DMS153 treated with DMSO at 0.1 percent for 48 hours (cell line): ENCODE measurements at regions not wholly inside any gene's neighbourhood (a gene's known extent, or its start where the extent isn't known, plus 50 kb on each side); places are given as distances from the start of the nearest gene placed in this dataset.
"Not testable (repeated sequence)": the region's sequence is repeated elsewhere in the genome, so short reads cannot be mapped to it uniquely, and the experiment has no call there.

Experiments
- DNase-seq: peaks from one replicate; lab custom pipeline; 2025; ENCODE audit not compliant: unreplicated experiment; lab: John Stamatoyannopoulos, UW

GRCh38 chr3:86887876-86888275, 103.1 kb downstream of the VGLL3 start:
- no peak for DNase-seq

DNA sequence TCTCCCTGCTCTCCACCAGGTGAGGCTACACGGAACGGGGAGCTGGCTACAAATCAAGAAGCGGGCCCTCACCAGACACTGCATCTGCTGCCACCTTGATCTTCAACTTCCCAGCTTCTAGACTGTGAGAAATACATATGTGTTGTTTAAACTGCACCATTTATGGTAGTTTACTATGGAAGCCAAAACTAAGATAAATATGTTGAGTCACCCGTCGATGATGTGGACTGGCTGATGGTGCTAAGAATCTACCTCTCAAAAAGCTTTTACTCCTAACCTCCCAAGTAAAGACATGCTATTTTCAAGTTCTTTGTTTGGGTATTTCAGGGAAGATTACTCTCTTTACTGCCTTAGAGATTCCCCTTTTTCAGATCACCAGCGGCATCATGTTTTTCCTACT, 110.9 kb downstream of the VGLL3 start:
- no peak for DNase-seq

- DNase-seq, result peak; percentile 79
Observed at GRCh38 chr3:86876504-86877181, 114.3 kb downstream of the VGLL3 start.

DNA sequence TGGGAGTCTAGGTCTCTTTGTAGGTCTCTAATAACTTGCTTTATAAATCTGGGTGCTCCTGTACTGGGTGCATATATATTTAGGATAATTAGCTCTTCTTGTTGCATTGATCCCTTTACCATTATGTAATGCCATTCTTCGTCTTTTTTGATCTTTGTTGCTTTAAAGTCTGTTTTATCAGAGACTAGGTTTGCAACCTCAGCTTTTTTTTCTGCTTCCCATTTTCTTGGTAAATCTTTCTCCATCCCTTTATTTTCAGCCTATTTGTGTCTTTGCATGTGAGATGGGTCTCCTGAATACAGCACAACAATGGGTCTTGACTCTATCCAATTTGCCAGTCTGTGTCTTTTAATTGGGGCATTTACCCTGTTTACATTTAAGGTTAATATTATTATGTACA, 116.2 kb downstream of the VGLL3 start:
- not testable (repeated sequence) for DNase-seq

DNA sequence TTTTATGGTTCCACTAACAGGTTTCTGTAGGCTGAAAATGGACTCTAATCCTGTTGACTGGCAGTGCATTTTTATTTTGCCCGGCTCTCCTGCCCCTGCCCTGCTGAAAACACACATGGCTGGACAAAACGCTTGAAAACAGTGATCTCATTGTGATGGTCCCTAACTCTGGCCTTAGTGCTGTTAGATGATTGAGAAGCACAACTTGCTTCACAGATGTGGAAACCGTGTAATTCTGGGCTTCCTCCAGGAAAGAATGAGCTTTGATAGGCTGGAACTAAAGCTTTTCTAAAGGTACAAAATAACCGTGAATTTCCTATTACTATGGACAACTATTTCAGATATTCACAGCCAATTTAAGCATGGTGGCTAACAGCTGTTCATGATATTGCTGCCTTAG, 121.4 kb downstream of the VGLL3 start:
- no peak for DNase-seq

GRCh38 chr3:86867982-86868381, 123.0 kb downstream of the VGLL3 start:
- no peak for DNase-seq

GRCh38 chr3:86865506-86865905, 125.4 kb downstream of the VGLL3 start:
- no peak for DNase-seq

DNA sequence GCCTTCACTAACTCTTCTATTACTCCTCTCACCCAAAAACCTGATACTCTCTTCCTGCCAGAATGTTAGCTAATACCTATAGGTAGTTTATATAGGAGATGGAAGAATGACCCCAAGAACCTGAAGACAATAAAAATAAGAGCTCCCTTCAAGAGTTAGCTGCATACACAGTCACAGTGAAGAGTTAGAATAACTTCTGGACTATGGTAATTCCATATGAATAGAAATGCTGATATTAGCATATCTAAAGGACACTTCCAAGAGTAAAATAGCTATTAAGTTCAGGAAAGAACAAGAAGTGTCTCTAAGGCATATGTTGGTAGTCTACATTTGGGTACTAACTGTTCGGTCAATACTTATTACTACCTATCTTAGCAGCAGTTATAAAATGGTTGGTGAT, 134.2 kb downstream of the VGLL3 start:
- no peak for DNase-seq

GRCh38 chr3:86849991-86850390, 141.0 kb downstream of the VGLL3 start:
- no peak for DNase-seq

- no peak for DNase-seq
Observed at GRCh38 chr3:86845726-86846125, 145.2 kb downstream of the VGLL3 start.

DNA sequence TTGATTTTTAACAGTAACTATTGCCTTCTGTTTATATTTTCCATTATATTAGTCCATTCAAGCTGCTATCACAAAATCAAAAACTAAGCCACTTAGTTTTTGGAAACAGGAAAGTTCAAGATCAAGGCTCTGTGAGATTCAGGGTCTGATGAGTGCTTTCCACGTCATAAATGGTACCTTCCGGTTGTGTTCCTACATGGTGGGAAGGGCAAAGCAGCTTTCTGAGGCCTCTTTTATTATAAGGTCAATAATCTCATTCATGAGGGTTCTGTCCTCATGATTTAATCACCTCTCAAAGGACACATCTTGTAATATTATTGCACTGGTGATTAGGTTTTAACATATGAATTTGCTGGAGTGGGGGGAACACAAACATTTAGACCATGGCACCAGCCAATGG, 152.0 kb downstream of the VGLL3 start:
- no peak for DNase-seq

DNA sequence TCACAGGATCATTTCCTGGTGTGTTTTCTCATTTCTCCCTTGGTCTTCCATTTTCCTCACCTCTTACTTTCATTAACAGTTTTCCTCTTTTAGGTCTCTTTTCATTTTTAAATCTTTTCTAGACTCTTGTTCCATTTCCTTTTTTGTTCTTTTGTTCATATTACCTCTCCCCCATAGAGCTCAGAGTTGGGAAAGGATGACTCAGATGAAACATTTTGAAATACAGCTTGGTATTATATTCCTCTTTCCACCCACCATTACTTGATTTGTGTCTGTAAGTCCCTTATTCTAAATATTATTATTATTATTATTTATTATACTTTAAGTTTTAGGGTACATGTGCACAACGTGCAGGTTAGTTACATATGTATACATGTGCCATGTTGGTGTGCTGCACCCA, 153.1 kb downstream of the VGLL3 start:
- DNase-seq, result no peak

GRCh38 chr3:86830566-86830965, 160.4 kb downstream of the VGLL3 start:
- no peak for DNase-seq

DNA sequence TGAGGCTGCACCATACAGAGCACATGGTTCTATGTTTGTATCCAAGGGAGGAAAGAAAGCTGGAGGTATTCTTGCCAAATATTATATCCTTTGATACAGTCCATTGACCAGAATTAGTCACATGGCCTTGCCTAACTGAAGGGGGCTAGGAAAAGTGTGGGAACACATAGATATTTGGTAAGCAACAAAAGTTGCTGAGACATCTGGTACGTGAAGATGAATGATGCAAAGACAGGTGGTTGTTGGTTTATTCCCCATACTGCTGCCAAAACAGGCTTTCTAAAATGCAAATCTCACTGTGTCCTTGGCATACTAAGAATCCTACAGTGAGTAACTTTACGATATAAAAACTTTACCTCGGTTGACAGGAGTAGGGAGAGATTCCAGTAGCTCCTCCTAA, 162.2 kb downstream of the VGLL3 start:
- no peak for DNase-seq

GRCh38 chr3:86827582-86827981, 163.4 kb downstream of the VGLL3 start:
- DNase-seq, result not testable (repeated sequence)

GRCh38 chr3:86826292-86826691, 164.7 kb downstream of the VGLL3 start:
- no peak for DNase-seq

GRCh38 chr3:86815880-86816279, 175.1 kb downstream of the VGLL3 start:
- no peak for DNase-seq

DNA sequence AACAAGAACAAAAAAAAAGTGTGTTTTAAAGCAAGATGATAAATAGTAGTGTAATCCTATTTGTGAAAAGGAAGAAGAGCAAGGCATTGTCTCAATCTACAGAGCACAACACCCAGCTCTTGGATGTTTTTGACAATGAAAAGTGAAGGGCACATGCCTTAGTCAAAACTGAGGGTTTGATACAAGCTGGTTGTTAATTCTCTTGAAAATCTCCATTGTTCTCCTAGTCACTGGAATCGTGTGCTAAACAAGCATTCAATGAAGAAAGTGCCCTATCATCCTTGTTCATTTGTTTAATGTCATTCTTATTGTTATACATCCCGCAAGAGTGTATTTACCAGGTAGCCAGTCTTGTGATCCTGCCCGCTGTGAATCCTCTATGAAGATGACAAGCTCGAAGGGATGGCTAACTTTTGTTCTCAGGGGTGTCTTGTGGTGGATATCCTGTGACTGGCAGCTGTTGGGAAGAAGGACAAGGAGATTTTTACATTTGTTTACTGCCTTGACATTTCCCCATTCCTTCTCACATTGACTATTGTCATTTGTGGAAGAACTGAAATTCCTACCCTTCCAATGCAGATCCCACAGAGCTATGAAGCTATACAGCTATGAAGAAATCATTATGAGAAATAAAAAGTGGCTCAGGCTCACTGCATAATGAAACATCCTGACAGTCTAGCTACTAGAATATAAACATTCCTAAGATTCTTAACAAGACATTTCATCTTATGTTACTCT, 175.9 kb downstream of the VGLL3 start:
- DNase-seq, result no peak

- DNase-seq, result no peak
Observed at GRCh38 chr3:86814321-86814720, 176.6 kb downstream of the VGLL3 start.

- no peak for DNase-seq
Observed at GRCh38 chr3:86801921-86802320, 189.0 kb downstream of the VGLL3 start.

DNA sequence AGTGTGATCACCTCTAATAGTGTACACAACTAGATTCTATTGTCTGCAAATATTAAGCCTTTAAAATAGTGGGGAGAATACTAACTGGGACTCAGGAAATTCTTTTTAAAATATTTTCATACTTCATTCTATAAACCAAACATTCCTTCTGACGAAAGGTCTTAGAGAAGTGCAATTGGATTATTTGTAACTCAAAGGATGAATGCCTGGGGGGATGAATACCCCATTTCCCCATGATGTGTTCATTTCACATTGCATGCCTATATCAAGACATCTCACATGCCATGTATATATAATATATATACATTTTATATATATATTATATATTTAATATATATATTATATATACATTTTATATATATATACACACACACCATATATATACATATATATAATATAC, 189.9 kb downstream of the VGLL3 start:
- no peak for DNase-seq

DNA sequence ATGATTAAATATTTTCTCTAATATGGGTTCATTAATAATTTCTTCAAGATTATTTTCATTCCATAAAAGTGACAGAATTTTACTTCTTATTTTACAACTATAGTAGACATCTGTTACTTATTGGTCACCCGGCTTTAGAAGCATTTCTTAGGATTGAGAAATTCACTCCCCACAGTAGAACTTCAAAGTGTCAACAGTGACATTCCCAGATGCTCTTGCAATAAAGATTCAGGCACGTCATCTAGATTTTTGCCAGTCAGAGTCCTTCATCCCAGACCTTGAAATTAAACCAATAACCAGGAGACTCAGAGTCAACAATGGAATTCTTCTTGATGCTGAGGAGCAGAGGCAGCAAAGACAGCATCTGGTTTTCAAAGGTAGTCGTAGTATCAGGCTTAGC, 190.8 kb downstream of the VGLL3 start:
- DNase-seq, result no peak

DNA sequence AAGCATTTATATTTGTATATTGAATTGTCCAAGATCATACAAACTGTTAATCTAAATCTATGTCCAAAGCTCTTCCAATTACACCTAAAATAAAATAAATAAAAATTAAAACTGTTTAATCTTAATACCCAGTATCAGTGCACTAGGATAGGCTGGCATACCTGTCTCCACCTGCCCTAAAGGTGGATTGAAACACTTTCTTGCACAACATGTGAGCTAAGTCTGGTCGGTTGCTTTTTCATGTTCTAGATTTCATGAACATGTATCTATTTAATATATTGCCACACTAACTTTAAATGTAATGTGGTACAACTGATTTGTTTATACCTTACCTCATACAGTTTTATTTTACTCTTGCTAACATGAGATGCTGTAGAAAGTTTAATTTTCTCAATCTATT, 193.0 kb downstream of the VGLL3 start:
- no peak for DNase-seq
